ENCODE measurements at regions not wholly inside any gene's neighbourhood (a gene's known extent, or its start where the extent isn't known, plus 50 kb on each side); places are given as distances from the start of the nearest gene placed in this dataset.

GRCh38 chr19:20276011-20276731 lies 109.2 kb downstream of the ZNF486 start:
- TF ChIP-seq POLR2A (IDR thresholded peaks at IDR 0.05; ENCODE audit: low read depth, low read length) = no peak
- TF ChIP-seq SPI1 (IDR thresholded peaks at IDR 0.05; ENCODE audit: low read depth, low read length) = no peak
- TF ChIP-seq POLR2AphosphoS5 (IDR thresholded peaks at IDR 0.05; ENCODE audit: low read depth, low read length) = no peak
- TF ChIP-seq TAF1 (IDR thresholded peaks at IDR 0.05; ENCODE audit: low read depth, low read length) = no peak
- TF ChIP-seq PAX5 (IDR thresholded peaks at IDR 0.05; ENCODE audit: insufficient read depth, low read length, severe bottlenecking) = no peak
- TF ChIP-seq POU2F2 (IDR thresholded peaks at IDR 0.05; ENCODE audit: low read depth, low read length) = no peak

Measured in GM12891 (cell line).